ENCODE measurements at regions not wholly inside any gene's neighbourhood (a gene's known extent, or its start where the extent isn't known, plus 50 kb on each side); places are given as distances from the start of the nearest gene placed in this dataset.
"Not testable (repeated sequence)": the region's sequence is repeated elsewhere in the genome, so short reads cannot be mapped to it uniquely, and the experiment has no call there.

DNA sequence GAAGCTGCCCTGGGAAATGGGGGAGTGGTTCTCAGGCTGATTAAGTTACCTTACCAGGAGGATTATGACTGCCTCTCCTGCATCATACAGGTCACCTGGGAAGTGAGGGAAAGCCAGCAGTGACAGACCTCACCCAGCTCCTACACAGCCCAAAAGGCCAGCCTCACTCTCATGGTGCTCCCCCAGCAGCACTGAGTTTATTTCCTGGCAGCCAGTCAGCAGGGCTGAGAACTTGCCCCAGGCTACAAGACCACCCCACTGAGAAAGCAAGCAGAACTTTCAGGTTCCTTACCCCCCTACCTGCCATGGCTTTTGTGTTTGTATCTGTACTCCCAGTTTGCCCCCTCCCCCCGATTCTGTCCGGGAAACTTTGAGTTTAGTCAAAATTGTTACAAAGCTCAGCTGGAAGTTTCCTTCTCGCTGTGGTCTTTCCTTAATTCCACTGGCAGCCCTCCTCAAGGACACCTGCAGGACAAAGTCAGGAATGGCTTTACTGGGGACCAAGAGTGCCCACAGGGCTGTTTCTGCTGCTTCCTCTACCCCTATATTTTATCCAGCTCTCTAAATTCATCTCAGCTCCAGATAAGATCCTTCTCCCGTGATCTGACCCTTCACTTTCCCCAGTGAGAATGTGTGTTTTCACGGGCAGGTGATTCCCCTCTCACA, 649.8 kb upstream of the MBL2 start:
- no peak for DNase-seq

DNA sequence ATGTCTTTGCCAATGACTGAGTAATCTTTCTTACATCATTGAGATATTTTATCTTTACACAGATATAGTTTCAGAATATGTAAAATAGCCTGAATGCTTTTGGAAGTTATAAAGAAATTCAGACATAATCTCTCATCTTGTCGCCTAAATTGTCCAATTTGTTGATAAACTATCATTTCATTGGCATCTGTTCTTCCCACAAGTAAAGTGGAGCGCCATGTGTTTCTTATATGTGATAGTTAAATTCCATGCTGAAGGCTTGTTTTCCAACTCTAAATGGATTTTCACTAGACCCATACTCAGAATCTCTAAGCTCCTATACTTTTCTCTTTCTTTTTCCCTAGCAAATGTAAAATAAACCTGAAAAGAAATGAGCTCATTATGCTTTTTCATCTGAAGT, 640.1 kb upstream of the MBL2 start:
- DNase-seq = no peak

DNA sequence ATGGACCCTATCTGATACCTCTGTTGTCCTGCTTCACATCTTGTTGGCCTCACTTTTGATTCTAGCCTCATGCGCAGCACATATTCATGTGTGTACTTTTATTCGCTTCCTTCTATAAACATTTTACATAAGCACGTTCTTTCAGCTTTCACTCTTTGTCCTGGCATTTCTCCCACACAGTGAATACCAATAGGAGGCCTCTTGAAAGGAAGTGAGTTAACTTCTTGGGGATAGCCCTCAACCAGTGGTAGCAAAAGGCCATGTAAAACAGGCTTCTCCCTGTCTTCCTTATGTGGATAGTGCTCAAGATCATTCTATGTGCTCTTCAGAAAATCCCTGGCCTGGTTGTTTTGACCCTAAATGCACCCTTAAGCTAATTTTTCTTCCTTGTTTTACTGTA, 633.9 kb upstream of the MBL2 start:
- DNase-seq = no peak

DNA sequence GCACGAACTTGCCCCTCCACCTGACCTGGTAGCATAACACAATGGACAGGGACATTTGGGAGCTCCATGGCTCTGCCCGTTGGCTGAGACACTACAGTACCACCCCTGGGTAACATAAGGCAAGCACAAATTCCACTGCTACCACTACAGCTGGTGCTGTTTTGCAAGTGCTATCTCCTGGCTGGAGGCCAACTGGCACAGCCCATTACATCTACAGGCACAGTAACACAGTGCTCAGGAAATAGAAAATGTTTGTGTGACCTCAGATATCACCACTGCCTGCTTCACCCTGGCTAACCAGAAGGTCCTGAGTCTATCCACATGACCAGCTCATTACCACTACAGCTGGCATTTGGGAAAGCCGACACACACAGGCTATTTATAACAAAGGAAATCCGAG, 631.1 kb upstream of the MBL2 start:
- DNase-seq = no peak

DNA sequence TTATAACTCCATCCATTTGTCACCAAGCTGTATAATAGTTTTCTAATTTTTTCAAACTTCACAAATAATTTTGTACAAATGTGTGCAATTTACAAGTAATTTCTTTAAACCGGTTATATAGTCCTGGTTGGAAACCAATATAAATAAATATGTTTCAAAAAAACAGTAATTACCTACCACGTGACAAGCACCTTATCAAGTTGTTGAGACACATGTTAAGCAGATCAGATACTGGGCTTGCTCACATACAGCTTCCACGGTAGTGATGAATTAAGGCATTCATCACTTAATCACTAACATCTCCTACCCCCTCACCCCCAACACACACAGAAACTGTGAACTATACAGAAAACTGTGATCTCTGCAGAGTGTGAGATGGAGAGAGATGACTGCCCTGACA, 630.0 kb upstream of the MBL2 start:
- DNase-seq = no peak

DNA sequence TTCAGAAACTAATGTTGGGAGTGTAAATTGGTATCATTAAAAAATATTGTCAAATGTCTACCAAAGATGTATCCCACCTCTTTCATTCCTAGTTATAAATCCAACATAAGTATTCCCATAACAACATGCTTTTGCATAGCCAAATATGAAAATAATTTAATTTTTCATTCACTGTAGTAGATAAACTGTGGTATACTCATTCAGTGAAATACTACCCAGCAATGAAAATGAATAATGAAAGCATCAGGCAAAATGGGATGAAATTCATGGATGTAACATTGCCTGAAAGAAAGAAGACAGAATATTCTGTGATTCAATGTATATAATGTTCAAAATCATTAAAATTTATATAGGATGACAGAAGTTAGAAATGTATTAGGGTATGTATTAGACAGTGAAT, 629.0 kb upstream of the MBL2 start:
- DNase-seq = no peak

DNA sequence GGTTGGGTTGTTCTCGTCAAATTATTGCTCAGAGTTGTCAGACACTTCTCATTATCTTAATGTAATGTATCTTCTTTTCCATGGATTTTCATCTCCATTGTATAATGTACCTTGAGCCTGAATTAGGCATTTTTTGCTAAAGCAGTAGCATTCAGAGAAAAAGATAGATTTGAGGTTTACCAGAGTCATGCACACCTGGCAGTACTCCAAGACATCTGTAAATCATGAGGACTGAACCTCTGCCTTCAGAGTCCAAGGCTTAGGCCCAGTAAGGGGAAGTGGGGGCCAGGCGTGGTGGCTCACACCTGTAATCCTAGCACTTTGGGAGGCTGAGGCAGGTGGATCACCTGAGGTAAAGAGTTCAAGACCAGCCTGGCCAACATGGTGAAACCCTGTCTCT, 624.3 kb upstream of the MBL2 start:
- DNase-seq = no peak

GRCh38 chr10:53395449-53395848, 622.9 kb upstream of the MBL2 start:
- no peak for DNase-seq

DNA sequence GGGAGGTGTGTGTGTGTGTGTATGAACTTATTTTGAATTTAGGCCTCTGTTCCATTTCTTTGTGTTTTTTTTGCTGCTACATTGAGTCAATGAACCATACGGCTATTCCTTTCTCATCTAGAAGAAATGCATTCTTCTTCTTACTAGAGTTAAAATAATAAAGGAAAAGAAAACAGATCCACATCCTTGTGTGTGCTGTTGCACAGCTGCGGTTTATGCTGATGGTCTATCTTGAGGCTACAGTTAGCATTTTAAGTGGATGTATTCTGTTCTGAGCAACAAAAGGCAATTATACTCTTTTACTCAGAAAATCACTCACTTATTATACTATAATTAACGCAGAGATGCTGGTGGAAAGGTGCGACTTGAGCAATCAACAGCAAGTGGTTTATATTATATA, 615.0 kb upstream of the MBL2 start:
- no peak for DNase-seq

GRCh38 chr10:53382543-53382942, 610.0 kb upstream of the MBL2 start:
- DNase-seq = no peak

DNA sequence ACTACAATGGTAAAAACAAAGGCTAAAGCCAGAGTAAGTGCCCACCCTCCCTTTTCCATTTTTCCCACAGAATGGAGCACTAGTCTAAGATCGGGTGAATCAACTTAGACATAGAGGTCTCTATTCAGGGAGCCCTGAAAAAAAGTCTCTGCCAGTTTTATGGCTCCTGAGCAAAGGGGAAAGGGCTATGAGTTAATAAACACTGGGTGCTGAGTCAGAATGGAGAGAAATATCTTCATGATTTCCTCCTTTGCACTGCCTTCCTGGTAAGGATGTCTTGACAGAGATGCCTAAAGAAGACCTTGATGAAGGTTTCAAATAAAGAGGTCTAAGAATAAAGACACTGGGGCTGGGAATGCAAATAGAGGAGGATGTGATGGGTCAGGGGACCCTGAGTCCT, 607.4 kb upstream of the MBL2 start:
- DNase-seq = no peak

GRCh38 chr10:53370347-53370746, 597.8 kb upstream of the MBL2 start:
- no peak for DNase-seq

- DNase-seq = no peak
These were observed 589.4 kb upstream of the MBL2 start for GRCh38 chr10:53361936-53362335.

GRCh38 chr10:53361281-53361680, 588.7 kb upstream of the MBL2 start:
- DNase-seq = no peak

GRCh38 chr10:53358978-53359377, 586.4 kb upstream of the MBL2 start:
- DNase-seq = not testable (repeated sequence)

DNA sequence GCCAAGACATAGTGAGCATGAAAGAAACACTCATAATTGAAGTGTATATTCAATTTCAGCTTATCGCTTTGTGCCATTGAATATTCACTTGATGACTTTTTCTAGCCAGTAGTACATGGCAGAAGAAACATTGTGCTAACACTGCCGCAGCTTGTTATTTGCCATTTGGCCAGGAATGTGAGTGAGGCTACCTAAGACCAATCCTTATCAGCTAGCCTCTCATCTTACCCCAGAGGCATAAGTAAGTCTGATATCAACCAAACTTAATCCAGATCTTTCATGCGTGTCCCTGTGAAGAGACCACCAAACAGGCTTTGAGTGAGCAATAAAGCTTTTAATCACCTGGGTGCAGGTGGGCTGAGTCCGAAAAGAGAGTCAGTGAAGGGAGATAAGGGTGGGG, 586.0 kb upstream of the MBL2 start:
- DNase-seq = no peak

DNA sequence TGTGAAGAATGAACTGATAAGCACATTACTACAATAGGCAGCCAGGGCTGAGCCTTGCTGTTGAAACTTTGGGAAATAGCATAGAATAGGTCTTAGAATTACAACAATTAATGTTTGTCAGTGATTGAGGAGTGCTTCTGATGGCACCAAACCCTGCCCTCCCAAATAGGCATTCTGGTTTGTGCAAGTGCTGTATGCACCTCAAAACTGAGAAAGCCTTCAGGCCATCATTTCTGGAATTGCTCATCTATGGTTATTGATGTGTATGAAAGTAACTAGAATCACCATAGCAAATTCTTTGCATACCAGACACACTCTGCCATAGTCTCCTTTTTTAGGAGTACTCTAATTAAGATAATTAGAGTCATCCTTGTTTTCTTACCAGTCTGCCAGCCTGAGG, 585.0 kb upstream of the MBL2 start:
- no peak for DNase-seq

- DNase-seq = no peak
These were observed 584.2 kb upstream of the MBL2 start for GRCh38 chr10:53356616-53357349.

DNA sequence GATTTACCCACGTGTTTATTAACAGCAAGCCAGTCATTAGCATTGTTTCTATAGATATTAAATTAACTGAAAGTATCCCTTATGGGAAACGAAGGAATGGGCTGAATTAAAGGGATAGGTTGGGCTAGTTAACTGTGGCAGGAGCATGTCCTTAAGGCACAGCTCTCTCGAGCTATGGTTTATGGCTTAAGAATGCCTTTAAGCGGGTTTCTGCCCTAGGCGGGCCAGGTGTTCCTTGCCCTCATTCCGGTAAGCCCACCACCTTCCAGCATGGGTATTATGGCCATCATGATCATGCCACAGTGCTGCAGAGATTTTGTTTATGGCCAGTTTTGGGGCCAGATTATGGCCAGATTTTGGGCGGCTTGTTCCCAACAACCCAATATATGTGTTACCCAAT, 569.9 kb upstream of the MBL2 start:
- DNase-seq = not testable (repeated sequence)

DNA sequence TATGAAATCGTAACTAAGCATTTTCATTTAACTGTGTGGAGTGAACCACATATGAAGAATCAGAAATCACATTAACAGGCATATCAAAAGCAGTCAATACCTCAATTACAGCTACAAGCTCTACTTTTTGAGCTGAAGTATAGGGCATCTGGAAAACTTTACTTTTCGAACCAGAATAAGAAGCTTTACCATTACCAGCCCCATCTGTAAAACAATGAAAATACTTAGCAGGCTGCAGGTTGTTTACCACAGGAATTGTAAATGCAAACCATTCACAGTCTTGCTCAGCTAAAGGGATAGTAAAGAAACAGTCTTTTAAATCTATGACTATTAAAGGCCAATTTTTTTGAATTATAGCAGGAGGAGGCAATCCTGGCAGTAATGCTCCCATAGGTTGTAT, 565.6 kb upstream of the MBL2 start:
- not testable (repeated sequence) for DNase-seq

DNA sequence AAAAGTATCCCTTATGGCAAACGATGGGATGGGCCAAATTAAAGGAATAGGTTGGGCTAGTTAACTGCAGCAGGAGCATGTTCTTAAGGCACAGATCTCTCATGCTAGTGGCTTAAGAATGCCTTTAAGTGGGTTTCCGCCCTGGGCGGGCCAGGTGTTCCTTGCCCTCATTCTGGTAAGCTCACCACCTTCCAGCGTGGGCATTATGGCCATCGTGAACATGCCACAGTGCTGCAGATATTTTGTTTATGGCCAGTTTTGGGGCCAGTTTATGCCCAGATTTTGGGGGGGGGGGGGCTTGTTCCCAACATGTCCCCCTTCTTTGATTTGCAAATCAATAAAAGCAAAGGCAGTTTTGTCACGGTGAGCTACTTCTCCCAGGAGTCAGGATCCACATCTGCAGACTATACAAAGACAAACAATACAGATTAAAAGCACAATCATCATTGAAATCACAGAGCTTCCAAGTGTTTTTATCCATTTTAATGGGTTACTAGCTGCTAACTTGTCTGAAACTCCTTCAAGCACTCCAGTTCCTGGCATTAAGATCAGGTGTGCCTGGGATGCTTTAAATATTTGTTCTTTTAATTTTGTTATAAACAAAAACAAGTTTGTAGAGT, 563.3 kb upstream of the MBL2 start:
- not testable (repeated sequence) for DNase-seq

DNA sequence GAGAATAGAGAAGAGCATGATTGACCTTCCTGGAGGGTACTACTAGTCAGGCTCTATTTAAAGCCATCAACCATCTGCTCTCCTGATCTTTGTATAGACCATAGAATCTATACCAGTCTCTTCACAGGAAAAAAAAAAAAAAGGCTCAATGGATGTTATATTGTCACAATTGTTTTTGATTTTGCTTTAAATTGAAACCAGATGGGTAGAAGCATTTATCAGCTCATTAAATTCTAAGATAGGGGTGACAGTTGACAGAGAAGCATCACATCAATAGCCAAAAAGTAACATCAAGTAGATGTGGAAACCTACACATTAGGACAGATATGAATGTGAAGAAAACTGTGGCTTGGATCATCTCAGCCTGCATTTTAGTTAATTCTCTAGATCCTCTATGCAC, 558.9 kb upstream of the MBL2 start:
- DNase-seq = no peak

GRCh38 chr10:53326401-53327305, 554.1 kb upstream of the MBL2 start:
- DNase-seq = not testable (repeated sequence)

All from activated CD4-positive, alpha-beta T cell treated with anti-CD3 and anti-CD28 coated beads, Interleukin-10, Interleukin-2, amounts not matched to agents 100 ng/mL and 50 ng/mL, durations not matched to agents 16 hours and 8 hours (primary cell).